Activated CD4-positive, alpha-beta T cell treated with anti-CD3 and anti-CD28 coated beads, Interleukin-2, Interleukin-4, amounts not matched to agents 100 ng/mL and 50 ng/mL, durations not matched to agents 16 hours and 8 hours (primary cell): ENCODE measurements at regions not wholly inside any gene's neighbourhood (a gene's known extent, or its start where the extent isn't known, plus 50 kb on each side); places are given as distances from the start of the nearest gene placed in this dataset.

Source experiments
- DNase-seq: peaks from one replicate; pipeline ENCODE4 v3.0.0-alpha.2; 2020; ENCODE audit warnings: low spot score

- DNase-seq = no peak
These were observed 72.4 kb upstream of the MEF2C start for GRCh38 chr5:88955403-88955802.

GRCh38 chr5:88954511-88954910 is 71.5 kb upstream of the MEF2C start:
- no peak for DNase-seq

- DNase-seq = no peak
These were observed 70.1 kb upstream of the MEF2C start for GRCh38 chr5:88952996-88953643.

- no peak for DNase-seq
These were observed 69.4 kb upstream of the MEF2C start for GRCh38 chr5:88952344-88952743.

- no peak for DNase-seq
These were observed 68.5 kb upstream of the MEF2C start for GRCh38 chr5:88951457-88951856.

- DNase-seq = no peak
These were observed 66.0 kb upstream of the MEF2C start for GRCh38 chr5:88948746-88949600.

GRCh38 chr5:88944751-88945531 is 62.0 kb upstream of the MEF2C start:
- DNase-seq = no peak

- no peak for DNase-seq
These were observed 58.6 kb upstream of the MEF2C start for GRCh38 chr5:88941581-88941980.

GRCh38 chr5:88940713-88941112 is 57.7 kb upstream of the MEF2C start:
- no peak for DNase-seq

GRCh38 chr5:88939300-88939699 is 56.3 kb upstream of the MEF2C start:
- no peak for DNase-seq

GRCh38 chr5:88938488-88938887 is 55.5 kb upstream of the MEF2C start:
- no peak for DNase-seq

- no peak for DNase-seq
These were observed 54.4 kb upstream of the MEF2C start for GRCh38 chr5:88937406-88937805.

- no peak for DNase-seq
These were observed 51.5 kb upstream of the MEF2C start for GRCh38 chr5:88934439-88934838.
